Trophoblast cell (in vitro differentiated cells and primary cell): ENCODE measurements at regions not wholly inside any gene's neighbourhood (a gene's known extent, or its start where the extent isn't known, plus 50 kb on each side); places are given as distances from the start of the nearest gene placed in this dataset.

ENCODE experiments used
- DNase-seq, 2 donors: peaks; one replicate each; pipeline ENCODE4 v3.0.0-alpha.2; 2016
- H2AFZ ChIP-seq: 2 replicates; pipeline ENCODE4 v1.6.1; 2013; ENCODE audit warnings: low read length, moderate library complexity, mild to moderate bottlenecking; ENCODE audit not compliant: insufficient read depth, poor library complexity
- H2AK5ac ChIP-seq: 2 replicates; pipeline ENCODE4 v1.6.1; 2013; ENCODE audit warnings: mild to moderate bottlenecking, low read length
- H2BK120ac ChIP-seq: 2 replicates; pipeline ENCODE4 v1.6.1; 2013; ENCODE audit warnings: low read length, mild to moderate bottlenecking, moderate library complexity; ENCODE audit not compliant: insufficient read depth, poor library complexity
- H2BK12ac ChIP-seq: 2 replicates; pipeline ENCODE4 v1.6.1; 2013; ENCODE audit warnings: mild to moderate bottlenecking, low read length, moderate library complexity
- H2BK5ac ChIP-seq: 2 replicates; pipeline ENCODE4 v1.6.1; 2013; ENCODE audit warnings: low read length, low read depth, moderate library complexity, mild to moderate bottlenecking; ENCODE audit not compliant: poor library complexity
- H3K14ac ChIP-seq: 2 replicates; pipeline ENCODE4 v1.6.1; 2013; ENCODE audit warnings: mild to moderate bottlenecking, low read length
- H3K18ac ChIP-seq: 2 replicates; pipeline ENCODE4 v1.6.1; 2013; ENCODE audit warnings: mild to moderate bottlenecking, low read length
- H3K23ac ChIP-seq: 2 replicates; pipeline ENCODE4 v1.6.1; 2013; ENCODE audit warnings: low read length
- H3K27ac ChIP-seq: 2 replicates; pipeline ENCODE4 v1.5.1; 2013; ENCODE audit warnings: low read depth, mild to moderate bottlenecking, inconsistent platforms, low read length, moderate library complexity
- H3K27me3 ChIP-seq: 2 replicates; pipeline ENCODE4 v1.6.1; 2013; ENCODE audit warnings: inconsistent platforms, mild to moderate bottlenecking, low read length, moderate library complexity; ENCODE audit not compliant: insufficient read depth
- H3K36me3 ChIP-seq, 2 experiments: 1 replicate in 1 of 2; 2 replicates in 1 of 2; pipeline ENCODE4 v1.6.1; 2013; ENCODE audit warnings: low read length in 2 of 2, mild to moderate bottlenecking in 2 of 2, moderate library complexity in 1 of 2; ENCODE audit not compliant: insufficient read depth in 2 of 2, control insufficient read depth in 1 of 2
- H3K4ac ChIP-seq: 2 replicates; pipeline ENCODE4 v1.6.1; 2013; ENCODE audit warnings: low read depth, mild to moderate bottlenecking, low read length, moderate library complexity
- H3K4me1 ChIP-seq, 2 experiments: 1 replicate in 1 of 2; 2 replicates in 1 of 2; pipeline ENCODE4 v1.6.1; 2013; ENCODE audit warnings: low read length in 2 of 2, mild to moderate bottlenecking in 2 of 2, moderate library complexity in 1 of 2; ENCODE audit not compliant: insufficient read depth in 2 of 2, control insufficient read depth in 1 of 2
- H3K4me2 ChIP-seq: 2 replicates; pipeline ENCODE4 v1.6.1; 2013; ENCODE audit warnings: inconsistent platforms, mild to moderate bottlenecking, low read length, moderate library complexity
- H3K4me3 ChIP-seq: 2 replicates; pipeline ENCODE4 v1.5.1; 2013; ENCODE audit warnings: mild to moderate bottlenecking, low read depth, low read length, inconsistent platforms
- H3K79me1 ChIP-seq: one replicate; pipeline ENCODE4 v1.6.1; 2013; ENCODE audit warnings: low read length
- H3K79me2 ChIP-seq: 2 replicates; pipeline ENCODE4 v1.6.1; 2013; ENCODE audit warnings: low read length, mild to moderate bottlenecking; ENCODE audit not compliant: control insufficient read depth, insufficient read depth, poor library complexity
- H3K9ac ChIP-seq: 2 replicates; pipeline ENCODE4 v1.6.1; 2013; ENCODE audit warnings: mild to moderate bottlenecking, low read length
- H3K9me3 ChIP-seq: 2 replicates; pipeline ENCODE4 v1.6.1; 2013; ENCODE audit warnings: low read depth, mild to moderate bottlenecking, control low read depth, inconsistent platforms, low read length; ENCODE audit not compliant: insufficient read depth
- H4K12ac ChIP-seq: 2 replicates; pipeline ENCODE4 v1.6.1; 2013; ENCODE audit warnings: low read depth, mild to moderate bottlenecking, low read length, moderate library complexity
- H4K8ac ChIP-seq: 2 replicates; pipeline ENCODE4 v1.6.1; 2013; ENCODE audit warnings: low read depth, mild to moderate bottlenecking, low read length, moderate library complexity
- H4K91ac ChIP-seq: one replicate; pipeline ENCODE4 v1.6.1; 2013; ENCODE audit warnings: low read depth, mild to moderate bottlenecking, low read length, moderate library complexity
- WGBS: extraction: QIAGEN DNeasy Blood & Tissue Kit; methylation state at CpG from one replicate; pipeline ENCODE4 v1.1.7; 2013; ENCODE audit warnings: missing lambda C conversion rate; ENCODE audit not compliant: insufficient read length, insufficient coverage; ENCODE audit errors: extremely low coverage; 5-methylcytosine and 5-hydroxymethylcytosine counted together

DNA sequence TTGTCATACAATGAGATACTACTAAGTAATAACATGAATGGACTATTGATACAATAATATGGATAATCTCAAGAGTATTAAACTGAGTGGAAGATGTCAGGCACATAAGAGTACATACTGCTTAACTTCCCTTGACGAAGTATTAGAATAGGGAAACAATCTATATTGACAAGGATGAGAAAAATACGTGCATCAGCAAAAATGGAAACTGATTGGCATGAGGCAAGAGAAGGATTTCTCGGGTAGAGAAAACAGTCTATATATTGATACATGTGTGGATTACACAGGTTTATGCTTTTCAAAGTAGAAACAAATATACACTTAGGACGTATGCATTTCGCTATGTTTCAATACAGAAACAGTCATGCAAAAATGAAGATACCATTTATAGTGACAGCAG is 57.4 kb downstream of the PRR20E start:
- Histone ChIP-seq H3K4me2 (no peak overlapping the region), H2BK120ac (no peak overlapping the region), H2AK5ac (no peak overlapping the region), H4K91ac (no peak overlapping the region), H3K27ac (no peak overlapping the region), H3K23ac (no peak overlapping the region), H3K79me2 (no peaks in the 10 kb centered on the region), H3K27me3 (no peaks in the 10 kb centered on the region), H3K9ac (no peak overlapping the region), H2AFZ (no peak overlapping the region), H4K8ac (no peak overlapping the region), H3K14ac (no peak overlapping the region), H3K36me3 (no peaks in the 10 kb centered on the region), H3K9me3 (no peaks in the 10 kb centered on the region), H2BK5ac (no peak overlapping the region), H3K18ac (no peak overlapping the region), H3K4me1 (no peaks in the 10 kb centered on the region), H4K12ac (no peak overlapping the region), H3K4ac (no peak overlapping the region), H3K79me1 (no peaks in the 10 kb centered on the region), H2BK12ac (no peak overlapping the region), H3K4me3 (no peak overlapping the region)
- DNase-seq: no peak
- no CpG with 5 or more reads among the region's 5 CpGs for WGBS

DNA sequence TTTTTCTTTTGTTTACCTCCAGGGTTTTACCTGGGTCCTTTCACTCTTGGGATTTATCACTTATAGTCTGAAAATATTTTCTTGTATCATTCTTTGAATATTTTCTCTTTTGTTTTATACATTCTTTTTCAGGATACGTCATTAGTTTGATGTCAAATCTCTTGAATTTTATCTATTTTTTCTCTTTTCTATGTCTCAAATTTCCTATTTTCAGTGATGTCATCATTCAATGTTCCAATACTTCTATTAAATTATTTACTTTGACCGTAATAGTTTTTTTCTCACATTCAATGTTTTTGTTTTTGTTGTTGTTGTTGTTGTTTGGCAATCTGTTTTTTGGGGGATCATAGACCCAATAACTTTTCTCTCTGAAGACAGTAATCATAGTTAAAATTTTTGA is 83.5 kb downstream of the PRR20E start:
- Histone ChIP-seq H2BK5ac (no peak overlapping the region), H3K9ac (no peak overlapping the region), H3K27ac (no peak overlapping the region), H3K9me3 (no peaks in the 10 kb centered on the region), H4K12ac (no peak overlapping the region), H2AK5ac (no peak overlapping the region), H2BK12ac (no peak overlapping the region), H2AFZ (no peak overlapping the region), H3K4ac (no peak overlapping the region), H4K8ac (no peak overlapping the region), H3K4me3 (no peak overlapping the region), H3K4me1 (no peaks in the 10 kb centered on the region), H3K27me3 (no peaks in the 10 kb centered on the region), H2BK120ac (no peak overlapping the region), H3K79me2 (no peaks in the 10 kb centered on the region), H3K18ac (no peak overlapping the region), H3K14ac (no peak overlapping the region), H3K4me2 (no peak overlapping the region), H3K79me1 (no peaks in the 10 kb centered on the region), H4K91ac (no peak overlapping the region), H3K36me3 (no peaks in the 10 kb centered on the region), H3K23ac (no peak overlapping the region)
- WGBS: no CpG with 5 or more reads among the region's 2 CpGs
- no peak for DNase-seq

DNA sequence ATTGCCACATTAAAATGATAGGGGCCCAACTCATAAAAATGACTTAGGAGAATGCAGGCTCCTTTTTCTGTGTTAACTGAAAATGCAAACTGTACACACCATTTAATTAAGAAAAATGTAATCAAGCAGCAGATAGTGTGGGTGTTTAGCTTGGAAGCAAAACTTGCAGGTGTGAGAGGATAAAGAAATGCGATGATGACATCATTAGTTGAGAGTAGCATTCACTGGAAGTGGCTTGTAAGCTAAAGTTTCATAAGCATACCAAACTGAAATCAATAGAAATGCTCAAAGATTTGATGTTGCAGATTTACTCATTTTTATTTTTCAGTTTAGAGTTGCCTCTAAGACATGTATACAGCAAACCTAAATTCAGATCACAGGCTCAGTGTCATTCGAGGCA is 86.6 kb downstream of the PRR20E start:
- Histone ChIP-seq H3K4me2 (no peak overlapping the region), H3K9me3 (no peaks in the 10 kb centered on the region), H2BK5ac (no peak overlapping the region), H4K8ac (no peak overlapping the region), H4K91ac (no peak overlapping the region), H4K12ac (no peak overlapping the region), H3K4me3 (no peak overlapping the region), H3K27me3 (no peaks in the 10 kb centered on the region), H3K36me3 (no peaks in the 10 kb centered on the region), H3K23ac (no peak overlapping the region), H3K79me1 (no peaks in the 10 kb centered on the region), H3K18ac (no peak overlapping the region), H3K4ac (no peak overlapping the region), H2AFZ (no peak overlapping the region), H3K79me2 (no peaks in the 10 kb centered on the region), H3K4me1 (no peaks in the 10 kb centered on the region), H3K27ac (no peak overlapping the region), H2BK120ac (no peak overlapping the region), H3K14ac (no peak overlapping the region), H3K9ac (no peak overlapping the region), H2AK5ac (no peak overlapping the region), H2BK12ac (no peak overlapping the region)
- no peak for DNase-seq
- WGBS: no CpG with 5 or more reads among the region's 2 CpGs

DNA sequence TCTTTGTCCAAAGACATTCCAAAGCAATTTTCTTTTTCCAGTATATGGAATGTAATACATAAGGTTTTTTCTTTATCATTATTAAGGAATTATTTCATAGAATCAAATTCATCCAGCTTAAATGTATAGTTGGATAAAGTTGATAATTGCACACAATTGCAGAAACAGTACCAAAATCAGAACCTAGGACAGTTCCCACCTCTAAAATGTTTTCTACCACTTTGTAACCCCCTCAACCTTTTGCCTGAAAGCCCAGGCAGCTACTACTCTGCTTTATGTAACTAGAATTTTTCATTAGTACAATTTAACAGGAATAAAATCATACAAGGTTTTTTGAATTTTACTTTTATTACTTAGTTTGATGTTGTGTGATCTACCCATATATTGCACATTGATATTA is 98.0 kb downstream of the PRR20E start:
- Histone ChIP-seq H3K36me3 (no peaks in the 10 kb centered on the region), H3K27me3 (no peaks in the 10 kb centered on the region), H3K9me3 (no peaks in the 10 kb centered on the region), H3K4me2 (no peak overlapping the region), H2AK5ac (no peak overlapping the region), H3K79me1 (no peaks in the 10 kb centered on the region), H4K91ac (no peak overlapping the region), H2BK12ac (no peak overlapping the region), H3K18ac (no peak overlapping the region), H2BK5ac (no peak overlapping the region), H3K79me2 (no peaks in the 10 kb centered on the region), H3K23ac (no peak overlapping the region), H3K14ac (no peak overlapping the region), H3K4ac (no peak overlapping the region), H4K8ac (no peak overlapping the region), H3K27ac (no peak overlapping the region), H3K9ac (no peak overlapping the region), H3K4me1 (no peaks in the 10 kb centered on the region), H2AFZ (no peak overlapping the region), H2BK120ac (no peak overlapping the region), H3K4me3 (no peak overlapping the region), H4K12ac (no peak overlapping the region)
- DNase-seq: no peak

DNA sequence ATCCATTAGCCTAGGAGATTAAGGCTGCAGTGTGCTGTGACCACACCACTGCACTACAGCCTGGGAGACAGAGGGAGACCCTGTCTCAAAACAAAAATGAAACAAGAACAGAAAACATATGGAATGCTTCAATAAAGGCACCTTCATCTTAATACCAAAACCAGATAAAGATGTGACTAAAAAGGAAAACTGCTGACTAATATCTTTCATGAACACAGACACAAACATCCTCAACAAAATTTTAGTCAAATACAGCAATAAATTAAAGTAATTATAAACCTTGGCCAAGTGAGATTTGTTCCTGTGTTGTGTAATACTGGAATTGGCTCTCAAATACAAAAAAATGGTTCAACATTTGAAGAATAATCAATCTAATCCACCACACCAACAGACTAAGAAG is 103.5 kb downstream of the PRR20E start:
- Histone ChIP-seq H3K4me3 (no peak overlapping the region), H3K27ac (no peak overlapping the region), H4K91ac (no peak overlapping the region), H2BK120ac (no peak overlapping the region), H3K4me1 (no peaks in the 10 kb centered on the region), H3K27me3 (no peaks in the 10 kb centered on the region), H3K18ac (no peak overlapping the region), H3K9ac (no peak overlapping the region), H3K4ac (no peak overlapping the region), H3K36me3 (no peaks in the 10 kb centered on the region), H3K79me2 (no peaks in the 10 kb centered on the region), H2BK5ac (no peak overlapping the region), H3K4me2 (no peak overlapping the region), H4K12ac (no peak overlapping the region), H4K8ac (no peak overlapping the region), H2AFZ (no peak overlapping the region), H3K23ac (no peak overlapping the region), H3K14ac (no peak overlapping the region), H2BK12ac (no peak overlapping the region), H3K79me1 (no peaks in the 10 kb centered on the region), H2AK5ac (no peak overlapping the region), H3K9me3 (no peaks in the 10 kb centered on the region)
- DNase-seq: no peak
